ENCODE measurements at regions not wholly inside any gene's neighbourhood (a gene's known extent, or its start where the extent isn't known, plus 50 kb on each side); places are given as distances from the start of the nearest gene placed in this dataset.

DNA sequence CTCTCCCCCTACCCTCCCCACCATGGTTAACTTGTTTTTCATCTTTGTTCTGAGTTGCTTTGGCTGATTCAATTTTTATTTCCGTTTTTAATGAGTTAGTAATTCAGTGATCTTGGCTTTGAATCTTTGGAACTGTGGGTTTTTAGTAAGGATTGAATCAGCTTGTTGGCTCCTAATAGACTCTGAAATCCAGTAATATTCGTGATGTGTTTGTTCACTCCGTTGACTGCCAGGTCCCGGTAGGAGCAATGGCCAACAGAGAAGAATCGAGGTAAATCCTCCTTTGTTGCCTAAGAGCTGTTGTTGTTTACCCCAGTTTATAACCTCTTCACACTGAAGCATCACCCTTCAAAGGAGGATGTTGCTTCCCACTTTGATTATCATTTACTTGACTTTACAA lies 92.7 kb downstream of the PCSK1 start:
- DNase-seq, result no peak

DNA sequence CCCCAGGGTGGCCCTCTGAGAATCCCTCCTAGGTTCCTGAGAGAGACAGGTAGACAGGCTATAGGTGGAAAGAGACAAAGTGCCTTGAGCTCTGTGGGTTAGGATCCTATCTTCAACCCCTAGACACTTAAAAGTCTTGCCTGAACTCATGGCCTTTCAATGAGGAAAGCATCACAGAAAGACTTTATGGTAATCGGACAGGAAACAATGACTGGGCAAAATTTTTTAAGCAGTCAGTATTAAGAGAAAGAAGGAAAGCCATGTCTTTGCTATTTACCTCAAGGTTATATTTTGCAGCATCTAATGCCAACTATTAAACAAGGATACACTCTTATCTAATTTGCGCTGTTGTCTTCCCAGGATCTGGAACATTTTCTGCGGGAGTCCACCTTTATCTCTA lies 93.2 kb downstream of the PCSK1 start:
- DNase-seq, result no peak

DNA sequence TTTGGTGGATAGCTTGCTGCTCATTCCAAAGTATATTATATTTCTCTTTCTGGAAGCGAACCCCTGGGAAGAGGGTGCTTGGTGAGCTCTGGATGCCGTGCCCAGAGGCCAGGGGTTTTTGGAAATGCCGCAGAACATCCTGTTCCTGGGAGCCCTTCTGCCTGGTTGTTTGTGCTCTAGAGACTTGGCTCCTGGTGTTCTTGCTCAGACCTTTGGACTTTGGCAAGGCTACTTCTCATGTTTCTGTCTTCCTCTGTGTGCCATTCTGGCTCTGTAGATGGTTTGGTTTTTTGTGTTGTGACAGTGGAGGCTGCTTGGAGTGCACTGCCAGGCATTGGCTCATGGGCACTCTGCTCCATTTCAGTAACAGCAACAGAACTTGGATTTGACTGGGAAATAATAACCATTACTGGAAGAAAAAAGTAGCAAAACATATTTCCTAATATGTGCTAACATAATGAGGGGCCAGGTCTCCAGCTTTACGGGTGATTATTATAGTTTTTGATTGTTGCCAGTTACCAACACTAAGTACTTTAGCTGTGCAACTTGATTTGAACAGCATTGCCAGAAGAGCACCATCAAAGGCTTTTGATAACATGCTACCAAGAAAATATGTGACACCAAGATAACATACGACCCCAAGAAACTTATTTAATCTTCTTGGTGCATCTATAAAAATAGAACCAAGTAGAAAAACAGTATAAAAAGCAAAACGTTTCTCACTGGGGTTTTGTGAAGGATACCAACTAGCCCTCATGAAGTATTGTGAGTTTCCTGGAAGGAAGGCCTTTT lies 94.2 kb downstream of the PCSK1 start:
- DNase-seq, result no peak

DNA sequence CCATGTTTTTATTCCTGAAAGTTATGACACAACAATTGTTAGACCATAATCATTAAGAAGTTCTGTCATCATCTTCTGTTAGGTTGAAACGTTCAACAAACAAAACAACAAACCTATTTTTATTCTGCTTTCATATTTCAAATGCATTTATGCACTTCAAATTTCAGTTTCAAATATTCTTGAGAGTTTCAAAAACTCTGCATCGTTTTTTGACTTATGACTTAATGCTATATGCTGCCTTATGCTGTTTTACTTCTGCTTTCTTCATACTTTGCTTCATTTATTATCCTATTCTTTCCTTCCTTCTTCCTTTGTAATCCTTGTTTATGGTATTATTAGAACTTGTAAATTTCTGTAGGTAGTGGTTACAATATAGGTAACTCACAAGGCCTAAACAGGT lies 95.0 kb downstream of the PCSK1 start:
- no peak for DNase-seq

DNA sequence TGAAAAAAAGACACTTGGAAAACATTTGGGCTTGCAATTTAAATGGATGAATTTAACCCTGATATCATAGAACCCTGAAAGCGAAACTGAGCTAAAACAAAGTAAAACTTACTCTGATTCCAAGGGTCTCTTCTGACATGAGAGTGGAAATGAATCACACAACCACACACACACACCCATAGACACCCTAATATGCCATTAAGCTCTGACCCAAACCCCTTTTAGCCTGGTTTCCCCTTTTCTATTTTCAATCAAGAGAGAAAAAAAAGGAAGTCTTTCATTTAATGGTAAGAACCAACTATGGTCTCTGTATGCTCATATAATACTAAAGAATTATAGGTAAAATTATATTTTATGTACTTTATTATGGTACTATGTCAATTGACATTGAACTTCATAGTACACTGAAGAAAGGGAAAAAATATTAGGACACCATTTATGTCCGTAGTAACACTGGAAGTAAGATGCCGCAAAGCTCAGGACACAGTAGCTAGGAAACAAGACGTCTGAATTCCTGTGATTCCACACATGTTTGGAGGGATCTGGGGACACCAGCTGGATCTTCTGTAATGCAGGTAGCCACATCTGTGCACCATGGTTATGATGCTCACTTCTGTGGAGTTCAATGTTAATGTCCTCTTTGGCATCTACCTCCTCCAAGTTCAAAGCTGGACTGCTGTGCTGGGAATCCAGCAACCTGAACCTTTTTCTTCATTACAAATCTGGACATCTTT lies 95.8 kb downstream of the PCSK1 start:
- no peak for DNase-seq

DNA sequence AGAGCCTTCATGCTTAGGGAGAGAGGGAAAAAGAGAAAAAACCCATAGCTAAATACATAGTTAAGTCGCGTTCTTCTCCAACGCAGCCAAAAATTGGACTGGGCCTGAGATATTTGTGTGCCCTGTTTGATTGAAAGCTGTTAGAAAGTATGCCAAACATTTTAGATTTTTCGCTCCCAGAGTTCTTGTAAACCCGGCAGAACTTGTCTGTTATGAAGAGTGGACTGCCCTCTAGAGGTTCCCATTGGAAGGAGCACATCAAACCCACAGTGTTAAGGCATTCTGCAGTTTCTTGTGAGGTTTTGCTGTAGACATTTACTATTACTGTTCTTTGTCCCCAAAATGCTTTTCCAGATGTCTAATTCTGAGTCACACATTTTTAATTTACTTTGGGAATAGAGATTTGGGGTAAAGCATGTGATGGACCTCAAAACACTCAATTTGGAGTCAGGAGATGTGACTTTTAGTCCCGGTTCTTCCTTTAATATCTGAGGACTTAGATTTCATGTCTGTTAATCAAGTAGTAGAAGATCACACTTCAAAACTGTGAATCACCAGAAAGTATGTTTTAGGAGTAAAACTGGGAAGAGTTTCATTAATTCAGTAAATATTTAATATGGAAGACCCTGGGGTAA lies 96.6 kb downstream of the PCSK1 start:
- DNase-seq, result peak; percentile 13

DNA sequence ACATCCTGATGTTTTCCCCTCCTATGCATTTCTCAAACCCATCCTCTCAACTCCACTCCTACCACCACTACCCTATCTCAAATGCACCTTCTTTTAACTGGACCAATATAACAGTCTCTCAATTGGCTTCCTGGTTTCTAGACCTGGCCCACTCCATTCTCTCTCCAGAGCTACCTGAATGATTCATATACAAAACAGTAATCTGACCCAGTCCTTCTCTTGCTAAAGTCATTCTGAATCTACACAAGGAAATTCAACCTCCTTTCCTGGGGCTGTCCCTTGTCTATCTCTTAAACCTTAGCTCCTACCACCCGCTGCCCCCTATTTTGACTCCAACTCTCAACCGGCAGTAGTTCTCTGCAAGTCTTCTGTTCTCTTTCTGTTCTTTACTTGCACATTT lies 97.2 kb downstream of the PCSK1 start:
- DNase-seq, result no peak

DNA sequence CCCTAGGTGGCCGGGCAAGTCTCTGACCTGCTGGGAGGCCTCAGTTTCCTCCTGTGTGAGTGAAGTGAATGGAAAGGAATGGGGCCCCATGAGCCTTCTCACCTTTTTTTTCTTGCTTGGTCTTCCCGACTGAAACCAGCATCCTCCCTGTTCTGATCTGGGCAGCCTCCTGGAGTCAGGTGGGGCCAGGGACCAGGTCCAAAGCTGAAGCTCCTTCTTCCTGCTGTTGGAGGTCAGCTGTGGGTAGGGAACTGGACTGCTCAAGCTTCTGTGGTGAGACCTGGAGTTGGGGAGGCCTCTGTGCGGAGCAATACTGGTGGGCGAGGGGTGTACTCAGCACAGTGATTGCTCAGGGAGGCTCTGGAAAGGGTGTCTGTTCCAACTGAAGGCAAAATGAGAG lies 99.7 kb downstream of the PCSK1 start:
- DNase-seq, result no peak

DNA sequence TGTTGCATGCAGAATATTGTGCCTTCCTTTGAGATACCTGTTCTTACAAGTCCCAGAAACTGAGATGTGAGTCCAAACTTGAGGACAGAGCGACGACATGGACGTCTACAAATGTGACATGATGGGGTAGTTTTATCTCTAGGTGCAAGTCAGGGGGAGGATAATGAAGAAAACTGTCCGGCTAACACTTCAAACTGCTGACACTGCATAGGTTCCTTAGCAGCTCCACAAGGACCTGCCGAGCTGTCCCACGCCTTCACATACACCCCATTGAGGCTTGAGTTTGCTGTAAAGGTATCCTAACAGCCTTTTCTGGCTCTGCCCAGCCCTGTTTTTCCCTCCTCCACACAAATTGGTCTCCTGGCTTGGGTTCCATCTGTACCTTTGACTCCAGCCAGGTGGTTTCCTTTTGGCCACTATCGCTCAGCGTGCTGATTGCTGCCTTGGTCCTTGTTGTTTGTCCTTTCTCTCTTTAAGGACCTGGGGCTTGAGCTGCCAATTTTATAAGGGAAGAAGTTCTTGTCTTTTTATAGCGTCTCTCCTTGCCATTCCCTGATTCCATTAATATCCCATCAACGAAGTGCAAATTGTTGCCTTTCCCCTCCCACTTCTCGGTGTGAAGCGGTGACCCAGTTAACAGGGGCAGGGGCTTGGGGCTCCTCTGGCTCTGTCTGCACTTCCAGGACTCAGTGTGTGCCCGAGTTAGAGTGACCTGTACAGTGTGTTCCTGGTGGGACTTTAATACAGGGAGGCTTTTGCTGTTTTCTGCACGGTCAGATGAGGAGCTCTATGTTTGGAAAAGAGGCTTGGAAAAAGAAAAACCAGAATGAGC lies 100.3 kb downstream of the PCSK1 start:
- DNase-seq, result no peak

DNA sequence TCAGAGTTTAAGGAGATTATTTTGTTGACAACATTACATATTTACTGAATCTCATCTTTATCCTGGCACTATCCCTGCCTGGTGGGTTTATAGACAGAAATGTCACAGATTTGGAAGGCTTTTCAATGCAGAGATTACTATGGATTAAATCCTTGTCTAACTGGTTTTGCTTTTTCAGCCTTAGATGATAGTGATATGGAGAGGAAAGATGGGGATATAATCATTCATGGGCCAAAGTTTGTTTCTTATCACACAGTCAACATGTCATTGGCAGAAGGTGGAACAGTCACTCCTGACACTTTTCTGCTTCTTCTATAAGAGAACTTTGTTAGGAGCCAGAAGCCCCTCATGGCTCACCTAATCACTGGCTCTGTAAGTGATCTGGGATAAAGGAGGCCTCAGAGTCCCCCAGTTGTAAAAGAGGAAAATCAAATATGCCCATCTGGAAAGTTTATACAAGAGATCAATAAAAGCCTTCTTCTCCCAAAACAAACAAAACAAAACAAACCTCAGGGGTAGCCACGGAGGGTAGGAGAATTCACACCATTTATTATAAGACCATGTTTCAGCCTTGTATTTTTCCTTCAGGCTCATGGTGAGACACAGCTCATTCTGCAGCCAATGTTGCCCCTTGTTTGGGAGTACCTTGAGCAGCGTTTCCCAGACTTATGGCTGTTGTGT lies 101.2 kb downstream of the PCSK1 start:
- DNase-seq, result no peak

DNA sequence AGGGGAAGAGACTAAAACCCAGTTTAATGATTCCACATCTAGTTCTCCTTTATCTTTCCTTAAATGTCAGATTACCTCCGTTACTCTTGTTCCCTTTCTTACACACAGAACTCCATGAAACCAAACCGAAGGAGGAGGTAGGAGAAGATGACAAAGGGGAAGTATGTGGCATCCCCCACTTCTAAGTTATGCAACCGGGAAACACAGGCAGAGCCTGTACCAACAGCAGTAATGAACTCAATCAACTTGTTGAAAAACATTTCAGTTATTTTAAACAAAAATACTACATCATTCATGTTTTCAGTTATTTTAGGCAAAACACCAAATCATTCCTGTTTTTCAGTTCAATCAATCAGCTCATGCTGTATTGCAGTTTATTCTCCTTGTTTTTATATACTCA lies 101.8 kb downstream of the PCSK1 start:
- no peak for DNase-seq

DNA sequence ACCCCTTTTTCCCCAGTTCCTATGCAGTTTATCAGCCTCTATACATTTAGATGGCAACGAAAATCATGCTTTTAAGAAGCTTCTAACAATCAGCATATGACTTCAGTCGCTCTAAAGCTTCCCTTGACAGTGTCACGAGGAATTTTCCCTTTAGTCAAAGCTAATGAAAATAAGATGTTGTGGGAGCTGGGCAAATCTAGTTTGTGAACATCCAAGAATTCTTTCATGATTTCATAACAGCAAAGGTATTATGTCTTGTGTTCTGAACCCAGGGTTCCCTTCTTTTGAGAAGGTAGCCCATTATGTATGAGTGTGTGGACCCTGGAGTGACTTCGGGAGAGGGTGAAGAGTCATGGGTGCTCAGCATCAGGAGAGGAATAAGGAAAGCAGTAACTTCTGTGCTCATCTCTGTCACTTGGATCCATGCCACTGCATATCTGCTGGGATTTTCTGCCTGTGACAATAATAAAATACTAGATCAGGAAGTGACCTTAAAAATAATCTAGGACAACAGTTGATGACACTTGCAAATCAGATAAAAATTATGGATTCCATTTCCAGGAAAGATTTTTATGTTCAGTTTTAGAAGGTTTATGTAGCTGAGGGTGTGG lies 102.4 kb downstream of the PCSK1 start:
- DNase-seq, result no peak

DNA sequence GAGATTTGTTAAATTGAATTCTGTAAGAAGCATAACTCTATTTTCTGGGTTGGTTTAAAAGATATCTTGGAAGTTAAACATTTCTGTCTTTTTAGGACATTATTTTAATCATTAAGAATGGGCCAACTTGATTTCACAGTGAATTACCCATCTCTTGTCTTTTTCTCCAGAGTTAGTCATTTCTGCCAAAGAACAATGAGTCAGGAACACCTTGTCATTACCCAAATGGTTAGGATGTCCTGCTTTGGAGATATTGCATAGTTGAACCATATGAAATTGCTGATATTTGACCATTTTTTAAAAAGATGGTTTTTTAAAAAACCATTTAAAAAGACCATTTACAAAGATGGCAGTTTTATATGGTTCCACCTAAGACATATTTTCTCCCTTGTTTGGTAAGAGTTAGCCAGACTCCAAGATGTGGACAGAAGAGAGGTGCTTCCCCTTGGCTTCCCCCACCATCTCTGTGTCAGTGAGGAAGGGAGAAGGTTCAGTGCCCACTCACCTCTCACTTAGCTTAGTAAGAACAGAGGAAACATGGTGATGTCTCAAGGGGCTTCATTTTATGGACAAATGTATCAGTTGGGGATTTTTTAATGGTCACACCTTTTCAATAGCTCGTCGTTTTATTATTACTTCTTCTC lies 103.0 kb downstream of the PCSK1 start:
- DNase-seq, result no peak

DNA sequence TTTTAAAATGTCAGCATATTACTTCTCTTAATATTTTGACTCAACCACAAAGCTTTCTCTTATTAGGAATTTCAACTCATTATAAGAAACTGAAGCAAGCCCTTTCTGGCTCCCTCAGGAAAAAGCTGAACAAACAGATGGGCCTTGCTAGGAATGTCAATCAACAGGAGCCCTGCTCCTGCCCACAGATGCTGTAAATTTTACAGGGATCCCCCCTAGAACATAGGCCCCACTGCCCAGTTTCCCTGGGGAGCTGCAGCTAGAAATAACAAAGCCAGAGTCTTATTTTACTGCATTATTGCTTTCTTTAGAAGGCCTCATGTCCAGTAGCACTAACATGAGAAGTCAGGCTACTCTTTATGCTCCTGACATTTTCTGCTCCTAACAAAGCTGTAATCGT lies 103.8 kb downstream of the PCSK1 start:
- DNase-seq, result no peak

DNA sequence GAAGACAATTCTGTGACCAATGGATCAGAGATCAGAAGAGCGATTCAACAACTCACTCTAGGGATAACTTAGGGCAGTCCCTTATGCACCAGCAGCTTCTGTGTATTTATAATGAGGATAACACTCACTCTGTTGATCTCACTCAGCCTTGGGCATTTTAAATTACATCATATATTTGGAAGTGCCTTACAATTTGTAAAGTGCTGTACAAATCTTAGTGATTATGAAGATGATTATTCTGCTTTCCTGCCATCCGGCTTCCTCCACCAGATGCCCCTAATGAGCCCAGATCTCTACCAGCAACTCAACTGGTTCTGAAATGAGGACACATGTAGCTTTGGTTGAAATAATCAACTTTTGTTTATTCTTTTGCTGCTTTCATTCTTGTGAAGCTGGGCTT lies 105.3 kb downstream of the PCSK1 start:
- no peak for DNase-seq

DNA sequence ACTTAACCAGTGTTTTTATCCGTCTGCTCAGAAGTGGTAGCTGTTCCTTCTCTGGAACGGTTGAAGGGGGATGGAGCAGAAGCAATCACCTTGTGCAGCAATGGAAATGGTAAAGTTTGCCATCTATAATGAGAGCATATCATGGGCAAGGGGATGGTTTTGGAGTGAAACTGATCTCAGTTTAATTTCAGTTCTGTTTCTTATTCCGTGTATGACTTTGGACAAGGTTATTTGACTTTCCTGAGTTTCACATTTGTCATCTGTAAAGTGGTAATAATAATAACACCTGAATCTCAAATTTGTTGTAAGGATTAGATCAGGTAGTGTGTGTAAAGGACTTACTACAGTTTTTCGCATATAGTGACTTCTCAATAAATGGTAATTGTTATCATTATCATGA lies 106.1 kb downstream of the PCSK1 start:
- no peak for DNase-seq

DNA sequence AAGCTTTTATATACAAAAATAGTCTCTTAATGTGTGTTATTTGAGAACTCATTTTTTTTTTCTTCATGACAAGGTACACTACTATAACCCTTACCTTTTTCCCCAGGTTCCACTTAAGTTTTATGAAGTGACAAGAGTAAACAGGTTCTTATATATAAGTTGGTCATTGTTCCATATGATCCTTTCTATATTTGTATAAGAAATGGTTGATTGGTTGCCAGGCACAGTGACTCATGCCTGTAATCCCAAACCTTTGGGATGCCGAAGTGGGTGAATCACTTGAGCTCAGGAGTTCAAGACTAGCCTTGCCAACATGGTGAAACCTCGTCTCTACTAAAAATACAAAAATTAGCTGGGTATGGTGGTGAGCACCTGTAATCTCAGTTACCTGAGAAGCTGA lies 108.3 kb downstream of the PCSK1 start:
- no peak for DNase-seq

DNA sequence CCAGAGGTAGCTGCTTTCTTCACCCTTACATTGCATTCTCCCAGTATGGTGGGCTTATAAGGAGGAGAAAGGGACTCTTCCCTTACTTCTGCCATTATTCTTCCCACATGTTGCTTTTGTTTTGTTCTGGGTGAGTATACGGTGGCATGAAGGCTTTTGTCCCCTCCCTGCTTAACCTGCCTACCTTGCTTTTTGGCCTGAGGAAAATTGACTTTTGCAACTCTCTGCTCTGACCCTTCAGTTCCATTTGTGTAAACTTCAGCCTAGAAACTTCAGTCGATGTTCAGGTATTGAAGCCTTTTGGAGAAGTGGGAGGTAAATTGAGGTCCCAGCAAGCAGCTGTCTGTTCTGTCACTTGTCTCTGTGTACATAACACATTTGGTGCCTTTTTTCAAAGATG lies 110.2 kb downstream of the PCSK1 start:
- DNase-seq, result no peak

DNA sequence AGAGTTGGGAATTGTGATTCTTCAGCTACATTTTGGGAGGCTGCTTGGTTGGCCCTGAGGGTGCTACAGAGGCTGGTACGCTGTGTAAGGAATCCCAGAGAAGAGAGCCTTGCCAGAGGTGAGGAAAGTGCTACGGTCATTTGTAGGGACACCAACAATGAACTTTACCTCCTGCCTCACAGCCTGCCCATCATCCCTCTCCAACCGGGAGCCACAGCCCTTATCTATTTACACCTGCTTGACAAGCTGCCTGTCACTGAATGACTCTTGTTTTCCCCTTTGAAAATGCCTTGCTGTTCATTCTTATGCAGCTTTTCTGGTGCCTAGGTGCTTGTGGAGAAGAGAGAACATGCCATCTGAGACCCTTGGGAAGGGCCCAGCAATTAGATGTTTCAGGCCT lies 110.8 kb downstream of the PCSK1 start:
- no peak for DNase-seq

DNA sequence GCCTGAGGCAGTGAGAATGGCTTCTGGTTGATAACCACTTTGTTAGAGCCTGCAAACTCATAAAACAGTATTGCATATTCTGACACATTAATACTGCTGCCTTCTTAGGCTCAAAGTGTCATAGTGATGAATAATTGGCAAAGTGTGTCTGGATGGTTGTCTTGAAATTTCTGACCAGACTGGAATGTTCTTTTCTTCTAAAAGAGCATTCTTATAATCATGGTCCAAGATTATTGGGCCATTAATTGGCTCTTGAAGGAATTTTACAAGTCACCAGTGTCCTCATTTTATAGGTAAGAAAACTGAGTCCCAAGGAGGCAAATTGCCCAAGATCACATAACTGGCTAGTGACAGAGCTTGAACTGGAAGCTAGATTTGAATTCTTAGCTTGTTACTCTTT lies 111.7 kb downstream of the PCSK1 start:
- DNase-seq, result no peak

DNA sequence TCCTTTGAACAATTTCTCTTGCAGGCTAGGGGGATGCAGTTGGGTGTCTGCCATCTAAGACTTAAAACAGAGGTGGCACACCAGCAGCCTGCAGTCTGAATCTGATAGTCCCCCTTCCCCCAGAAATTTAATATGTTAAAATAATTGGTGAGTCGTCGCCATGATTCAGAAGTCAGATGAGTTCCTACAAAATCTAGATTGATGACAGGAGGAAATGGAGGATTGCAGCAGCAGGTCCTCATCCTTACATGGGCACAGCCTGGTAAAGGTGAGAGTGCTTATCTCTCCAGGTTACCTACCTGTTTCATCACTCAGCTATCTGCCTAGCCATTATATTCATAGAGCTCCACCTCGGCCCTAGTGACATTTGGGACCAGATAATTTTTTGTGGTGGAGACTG lies 112.3 kb downstream of the PCSK1 start:
- no peak for DNase-seq
